Spleen (tissue), 11 donors: ENCODE measurements at regions not wholly inside any gene's neighbourhood (a gene's known extent, or its start where the extent isn't known, plus 50 kb on each side); places are given as distances from the start of the nearest gene placed in this dataset.

Experiments used
- DNase-seq: peaks from one replicate; pipeline ENCODE4 v3.0.0-alpha.2; 2020
- H3K27ac ChIP-seq, 8 donors: fragments of 200-600 bp; sonication (generic) in 7 of 8; 1 replicate in 4 of 8; 2 replicates in 4 of 8; pipeline versions ENCODE4 v1.5.0 to v1.8.0; 2016 to 2021; ENCODE audit warnings: inconsistent platforms in 4 of 8, mild to moderate bottlenecking in 4 of 8, moderate library complexity in 1 of 8
- H3K27me3 ChIP-seq, 7 donors: fragments of 200-600 bp; sonication (generic) in 6 of 7; replicated peaks in 1 of 7; 1 replicate in 4 of 7; 2 replicates in 3 of 7; pipeline versions ENCODE4 v1.5.0 to v1.8.0; 2016 to 2021; ENCODE audit warnings: inconsistent platforms in 3 of 7, mild to moderate bottlenecking in 1 of 7
- H3K36me3 ChIP-seq, 6 donors: fragments of 200-600 bp; sonication (generic) in 5 of 6; 1 replicate in 4 of 6; 2 replicates in 2 of 6; pipeline versions ENCODE4 v1.5.0 to v1.8.0; 2016 to 2021; ENCODE audit warnings: inconsistent platforms in 2 of 6
- H3K4me1 ChIP-seq, 6 donors: fragments of 200-600 bp; sonication (generic) in 5 of 6; 1 replicate in 3 of 6; 2 replicates in 3 of 6; pipeline versions ENCODE4 v1.5.0 to v1.8.0; 2016 to 2021; ENCODE audit warnings: inconsistent platforms in 3 of 6
- H3K4me3 ChIP-seq, 8 donors: fragments of 200-600 bp; sonication (generic) in 7 of 8; 1 replicate in 4 of 8; 2 replicates in 4 of 8; pipeline versions ENCODE4 v1.5.0 to v1.8.0; 2016 to 2021; ENCODE audit warnings: inconsistent platforms in 4 of 8, mild to moderate bottlenecking in 4 of 8, moderate library complexity in 2 of 8
- H3K9me3 ChIP-seq, 8 donors: fragments of 200-600 bp; sonication (generic) in 7 of 8; 1 replicate in 4 of 8; 2 replicates in 4 of 8; pipeline versions ENCODE4 v1.5.0 to v1.8.0; 2016 to 2021; ENCODE audit warnings: inconsistent platforms in 4 of 8
- CTCF ChIP-seq, 11 experiments: fragments of 200-600 bp in 7 of 11; fragments of 450-650 bp in 4 of 11; sonication (generic) in 4 of 11; IDR thresholded peaks in 8 of 11; conservative IDR thresholded peaks in 3 of 11; 1 replicate in 7 of 11; 2 replicates in 4 of 11; pipeline versions ENCODE4 v1.4.0 to v1.8.0; 2016 to 2021; ENCODE audit warnings: antibody characterized with exemption in 11 of 11, inconsistent platforms in 4 of 11, mild to moderate bottlenecking in 1 of 11
- POLR2A ChIP-seq, 3 donors: fragments of 450-650 bp; IDR thresholded peaks; one replicate each; pipeline ENCODE4 v1.5.1; 2017; ENCODE audit warnings: antibody characterized with exemption in 3 of 3, mild to moderate bottlenecking in 1 of 3
- POLR2AphosphoS5 ChIP-seq, 3 donors: sonication (generic); formaldehyde crosslinking; IDR thresholded peaks; one replicate each; pipeline ENCODE4 v1.5.1; 2017; ENCODE audit warnings: antibody characterized with exemption in 3 of 3
- WGBS, 5 donors: extraction: QIAGEN DNeasy Blood & Tissue Kit in 3 of 5; methylation state at CpG; one replicate each; pipeline versions ENCODE4 v1.1.5 to v1.1.7; 2013 to 2018; 5-methylcytosine and 5-hydroxymethylcytosine counted together
- intact Hi-C: fragments of 100-400 bp; cut with DNase I; formaldehyde crosslinking; loops from one replicate; pipeline ENCODE4 v1.15.0; 2023; ENCODE audit warnings: low total_unique reads
- donor health status: healthy with polysubstance abuse.
- donor health status: DM: no; HTN: no; CAD: no; lungs with moderate emphysema.
- donor health status: DM: no; HTN: no; CAD: no.
- donor health status: Bipolar disorder and iron deficiency.
- donor health status: healthy.
- donor health status: DM: no; HTN: no; CAD: no.
- donor health status: DM: yes; HTN: yes; CAD: no.

GRCh38 chr1:193432979-193433587 lies 246.7 kb upstream of the B3GALT2 start:
- 92 to 99% (median 97%) methylated on average over 3 of the region's 3 CpGs for WGBS, 5 donors

GRCh38 chr1:193431265-193431977 lies 245.0 kb upstream of the B3GALT2 start:
- Histone ChIP-seq H3K9me3 (peaks cover 3 to 36% (median 25%) of the 10 kb centered on the region in 8 donors), H3K4me1 (no peaks in the 10 kb centered on the region), H3K27me3 (no peaks in the 10 kb centered on the region), H3K4me3 (no peak overlapping the region), H3K36me3 (peaks cover 0 to 3% (median 0%) of the 10 kb centered on the region in 6 donors), H3K27ac (no peak overlapping the region)
- DNase-seq, result no peak
- intact Hi-C loops, result no loop called here
- TF ChIP-seq POLR2AphosphoS5 (IDR thresholded peaks at IDR 0.05), result no peak
- TF ChIP-seq POLR2A (IDR thresholded peaks at IDR 0.05), result no peak
- no peak for TF ChIP-seq CTCF (IDR thresholded peaks at IDR 0.05 in 8 of 11, conservative IDR thresholded peaks at IDR 0.05 in 3 of 11)
- WGBS, 5 donors, result 72 to 85% (median 79%) methylated on average over 2 of the region's 2 CpGs

More at GRCh38 chr1:193432979-193433587, 246.7 kb upstream of the B3GALT2 start:
- Histone ChIP-seq H3K36me3 (peaks cover 0 to 3% (median 0%) of the 10 kb centered on the region in 6 donors), H3K27me3 (no peaks in the 10 kb centered on the region), H3K27ac (no peak overlapping the region), H3K9me3 (peaks cover 3 to 36% (median 25%) of the 10 kb centered on the region in 8 donors), H3K4me1 (no peaks in the 10 kb centered on the region), H3K4me3 (no peak overlapping the region)
- TF ChIP-seq POLR2AphosphoS5 (IDR thresholded peaks at IDR 0.05), result no peak
- TF ChIP-seq POLR2A (IDR thresholded peaks at IDR 0.05), result no peak
- TF ChIP-seq CTCF (IDR thresholded peaks at IDR 0.05 in 8 of 11, conservative IDR thresholded peaks at IDR 0.05 in 3 of 11), result no peak
- DNase-seq, result no peak
- intact Hi-C loops, result no loop called here

- WGBS, 5 donors, result 86 to 95% (median 92%) methylated on average over 2 of the region's 2 CpGs
- Histone ChIP-seq H3K27ac (no peak overlapping the region), H3K36me3 (no peaks in the 10 kb centered on the region), H3K4me3 (no peak overlapping the region), H3K4me1 (no peaks in the 10 kb centered on the region), H3K9me3 (peaks cover 0 to 8% (median 5%) of the 10 kb centered on the region in 8 donors), H3K27me3 (no peaks in the 10 kb centered on the region)
- intact Hi-C loops, result no loop called here
- TF ChIP-seq CTCF (IDR thresholded peaks at IDR 0.05 in 8 of 11, conservative IDR thresholded peaks at IDR 0.05 in 3 of 11) (no peak), POLR2A (IDR thresholded peaks at IDR 0.05) (no peak), POLR2AphosphoS5 (IDR thresholded peaks at IDR 0.05) (no peak)
- DNase-seq, result no peak
These were observed 241.1 kb upstream of the B3GALT2 start for GRCh38 chr1:193427524-193427923.

GRCh38 chr1:193426061-193426460 lies 239.6 kb upstream of the B3GALT2 start:
- WGBS, 5 donors, result 60 to 93% (median 73%) methylated on average over 2 of the region's 2 CpGs
- TF ChIP-seq POLR2AphosphoS5 (IDR thresholded peaks at IDR 0.05), result no peak
- TF ChIP-seq POLR2A (IDR thresholded peaks at IDR 0.05), result no peak
- no peak for TF ChIP-seq CTCF (IDR thresholded peaks at IDR 0.05 in 8 of 11, conservative IDR thresholded peaks at IDR 0.05 in 3 of 11)
- no peak for DNase-seq

More at GRCh38 chr1:193426061-193426460, 239.6 kb upstream of the B3GALT2 start:
- Histone ChIP-seq H3K27me3 (no peaks in the 10 kb centered on the region), H3K36me3 (no peaks in the 10 kb centered on the region), H3K9me3 (no peaks in the 10 kb centered on the region), H3K27ac (no peak overlapping the region), H3K4me1 (no peaks in the 10 kb centered on the region), H3K4me3 (no peak overlapping the region)
- intact Hi-C loops, result no loop called here
